HepG2 (cell line): ENCODE measurements at regions not wholly inside any gene's neighbourhood (a gene's known extent, or its start where the extent isn't known, plus 50 kb on each side); places are given as distances from the start of the nearest gene placed in this dataset.

Experiments
- ATAC-seq: fragments of 200-7000 bp; cut with Tn5 transposase; 3 replicates; pipeline ENCODE4 v1.9.1; 2020; ENCODE audit warnings: mild to moderate bottlenecking, moderate library complexity
- BruUV-seq: library from RNA; stranded (reverse); fragments of 400-500 nt; replicated peaks from 2 replicates; lab custom pipeline; 2021; lab: Mats Ljungman, UMichigan
- CTCF ChIA-PET: fragments of 300-600 bp; formaldehyde crosslinking; extraction: SDS; loops from one replicate; lab custom pipeline; 2021; ENCODE audit warnings: low total read pairs, inconsistent platforms, low intra/inter-chr PET ratio; lab: Yijun Ruan, JAX
- POLR2A ChIA-PET: fragments of 350-600 bp; sonication (Branson Sonifier 250); formaldehyde crosslinking; loops from one replicate; lab custom pipeline; 2020; ENCODE audit warnings: antibody characterized with exemption, inconsistent platforms; lab: Yijun Ruan, JAX
- DNase-seq: peaks from one replicate; pipeline ENCODE4 v3.0.0-alpha.2; 2015; ENCODE audit warnings: low spot score
- FAIRE-seq: peaks from 3 replicates; lab custom pipeline; 2011; peaks lifted over from hg19 to GRCh38; lab: Jason Lieb, UNC
- H2AFZ ChIP-seq: one replicate; pipeline ENCODE4 v1.6.1; 2011; ENCODE audit warnings: low read length, inconsistent platforms
- H3K27ac ChIP-seq: fragments of 300-600 bp; 3 replicates; pipeline ENCODE4 v1.8.0; 2011; ENCODE audit warnings: mixed run types, mild to moderate bottlenecking, mixed read lengths, low read length, inconsistent platforms; ENCODE audit not compliant: insufficient read depth; ENCODE audit errors: extremely low read length
- H3K27me3 ChIP-seq, 2 experiments: fragments of 200-600 bp in 1 of 2; 2 replicates in 1 of 2; 3 replicates in 1 of 2; pipeline versions ENCODE4 v1.6.0 to v1.8.0; 2011; ENCODE audit warnings: low read length in 2 of 2, mild to moderate bottlenecking in 2 of 2, moderate library complexity in 2 of 2, inconsistent platforms in 1 of 2; ENCODE audit not compliant: insufficient read depth in 2 of 2, control insufficient read depth in 1 of 2
- H3K36me3 ChIP-seq, 2 experiments: fragments of 200-600 bp in 1 of 2; replicated peaks in 1 of 2; 2 replicates in 1 of 2; 3 replicates in 1 of 2; pipeline versions ENCODE4 v1.5.1 to v1.8.0; 2011; ENCODE audit warnings: low read length in 2 of 2, inconsistent platforms in 1 of 2; ENCODE audit not compliant: insufficient read depth in 2 of 2, control insufficient read depth in 1 of 2
- H3K4me1 ChIP-seq: 2 replicates; pipeline ENCODE4 v1.5.1; 2012; ENCODE audit warnings: low read length, inconsistent platforms; ENCODE audit not compliant: insufficient read depth
- H3K4me2 ChIP-seq: 2 replicates; pipeline ENCODE4 v1.6.0; 2011; ENCODE audit warnings: low read depth, low read length, inconsistent platforms
- H3K4me3 ChIP-seq, 3 experiments: fragments of 200-600 bp in 1 of 3; sonication (generic), shearing (Covaris generic) in 1 of 3; replicated peaks in 1 of 3; 2 replicates each; pipeline ENCODE4 v1.5.1; 2011 to 2016; ENCODE audit warnings: low read length in 3 of 3, inconsistent platforms in 2 of 3, low read depth in 2 of 3, mild to moderate bottlenecking in 2 of 3, control low read depth in 1 of 3, mixed read lengths in 1 of 3; ENCODE audit not compliant: insufficient read depth in 1 of 3
- H3K79me2 ChIP-seq: one replicate; pipeline ENCODE4 v1.6.1; 2011; ENCODE audit warnings: low read length, inconsistent platforms; ENCODE audit not compliant: insufficient read depth
- H3K9ac ChIP-seq: 2 replicates; pipeline ENCODE4 v1.6.0; 2011; ENCODE audit warnings: mild to moderate bottlenecking, low read depth, low read length, inconsistent platforms; ENCODE audit not compliant: insufficient read depth
- H3K9me3 ChIP-seq: 2 replicates; pipeline ENCODE4 v1.5.1; 2012; ENCODE audit warnings: mild to moderate bottlenecking, low read length
- H4K20me1 ChIP-seq: 2 replicates; pipeline ENCODE4 v1.6.0; 2011; ENCODE audit warnings: inconsistent platforms, mild to moderate bottlenecking, low read length, moderate library complexity; ENCODE audit not compliant: insufficient read depth
- ASH2L ChIP-seq: fragments of 300-600, 200-600 bp; sonication (generic); IDR thresholded peaks from 2 replicates; pipeline ENCODE4 v1.7.0; 2017; ENCODE audit warnings: low read depth, mild to moderate bottlenecking, moderate library complexity, mixed read lengths, low read length; ENCODE audit not compliant: insufficient read length
- HNF4A ChIP-seq: sonication (generic); formaldehyde crosslinking; IDR thresholded peaks from 2 replicates; pipeline ENCODE4 v1.4.0; 2020; ENCODE audit warnings: missing genetic modification reagents
- IRX3 ChIP-seq: sonication (generic); formaldehyde crosslinking; IDR thresholded peaks from 2 replicates; pipeline ENCODE4 v1.8.1; 2023; ENCODE audit warnings: mild to moderate bottlenecking, low read depth, missing genetic modification reagents, borderline replicate concordance
- JARID2 ChIP-seq: sonication (generic); formaldehyde crosslinking; IDR thresholded peaks from 2 replicates; pipeline ENCODE4 v1.8.1; 2023; ENCODE audit warnings: missing genetic modification reagents, inconsistent platforms; ENCODE audit not compliant: insufficient replicate concordance
- RORA ChIP-seq: sonication (generic); formaldehyde crosslinking; IDR thresholded peaks from 2 replicates; pipeline ENCODE4 v1.5.0; 2020; ENCODE audit warnings: mild to moderate bottlenecking, missing genetic modification reagents, moderate library complexity
- SAP130 ChIP-seq: IDR thresholded peaks from 2 replicates; pipeline ENCODE4 v1.6.1; 2016; ENCODE audit warnings: low read depth
- TEAD3 ChIP-seq: optimal IDR thresholded peaks from 2 replicates; pipeline ENCODE3; 2016; ENCODE audit warnings: borderline replicate concordance
- THAP11 ChIP-seq: IDR thresholded peaks from 2 replicates; pipeline ENCODE4 v1.6.1; 2016; ENCODE audit warnings: missing biosample characterization, missing genetic modification reagents
- ZMAT5 ChIP-seq: sonication (generic); formaldehyde crosslinking; IDR thresholded peaks from 2 replicates; pipeline ENCODE4 v1.5.0; 2020; ENCODE audit warnings: mild to moderate bottlenecking, low read depth, missing genetic modification reagents, borderline replicate concordance
- ZNF136 ChIP-seq: sonication (generic); formaldehyde crosslinking; IDR thresholded peaks from 2 replicates; pipeline ENCODE4 v1.8.1; 2022; ENCODE audit warnings: low read depth, mild to moderate bottlenecking, moderate library complexity, missing genetic modification reagents
- ZNF20 ChIP-seq: sonication (generic); formaldehyde crosslinking; IDR thresholded peaks from 2 replicates; pipeline ENCODE4 v1.4.0; 2020; ENCODE audit warnings: mild to moderate bottlenecking, moderate library complexity, missing genetic modification reagents
- ZNF740 ChIP-seq: sonication (generic); formaldehyde crosslinking; IDR thresholded peaks from 2 replicates; pipeline ENCODE4 v1.4.0; 2020; ENCODE audit warnings: missing genetic modification reagents
- WGBS: methylation state at CpG from one replicate; pipeline ENCODE4 v1.1.6; 2017; ENCODE audit warnings: low lambda C conversion rate; 5-methylcytosine and 5-hydroxymethylcytosine counted together
- in situ Hi-C: cut with HindIII; loops from 2 replicates; pipeline ENCODE4 v1.10.0; 2017; ENCODE audit warnings: low pct_unique_long_range_greater_than_20kb; ENCODE audit not compliant: extremely low pct_ligation_motif_present
- intact Hi-C: fragments of 100-400 bp; cut with micrococcal nuclease; formaldehyde crosslinking; loops from one replicate; pipeline ENCODE4 v1.10.0; 2022; ENCODE audit not compliant: unreplicated experiment
- TF ChIP-seq, protein P1 (sequence below): sonication (generic); formaldehyde crosslinking; IDR thresholded peaks from 2 replicates; pipeline ENCODE4 v1.4.0; 2020; ENCODE audit warnings: missing genetic modification reagents
- TF ChIP-seq, protein P2 (sequence below): sonication (generic); formaldehyde crosslinking; IDR thresholded peaks from 2 replicates; pipeline ENCODE4 v1.5.1; 2020; ENCODE audit warnings: mild to moderate bottlenecking, missing genetic modification reagents, borderline replicate concordance

DNA sequence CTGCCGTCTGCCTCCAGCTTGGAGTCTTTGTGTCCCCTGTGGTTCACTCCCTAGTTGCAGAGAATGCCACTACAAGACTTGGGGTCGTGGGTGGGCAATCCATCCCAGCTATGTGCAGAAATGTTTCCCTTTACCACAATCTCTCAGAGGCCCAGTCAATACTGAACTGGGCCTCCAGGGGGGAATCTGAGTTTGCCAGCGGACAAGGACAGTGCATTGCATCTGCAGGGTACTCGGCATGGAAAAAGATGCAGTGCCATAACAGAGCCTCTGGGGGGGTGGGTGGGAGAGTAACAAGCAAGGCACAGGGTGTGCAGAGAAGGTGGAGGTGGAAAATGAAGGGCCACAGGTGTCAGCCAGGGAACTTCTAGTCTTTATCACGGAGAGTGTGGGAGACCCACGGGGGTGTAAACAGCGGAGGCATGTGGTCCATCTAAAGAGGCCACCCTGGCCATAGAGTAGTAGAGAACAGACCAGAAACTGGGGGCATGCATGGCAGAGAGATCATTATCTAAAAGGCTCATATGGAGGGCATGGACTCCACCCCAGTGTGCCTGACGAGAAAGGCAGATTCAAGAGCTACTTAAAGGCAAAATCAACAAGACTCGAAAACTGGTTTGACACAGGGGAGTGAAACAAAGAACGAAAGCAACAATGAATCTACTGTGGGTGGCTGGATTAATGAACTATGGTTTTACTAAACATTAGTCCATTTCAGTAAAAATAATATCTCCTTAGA is 182.4 kb downstream of the ANXA2 start:
- no peak overlapping the region for H3K4me3 ChIP-seq
- intact Hi-C loops = no loop called here
- no peaks in the 10 kb centered on the region for H3K4me1 ChIP-seq
- in situ Hi-C loops = no loop called here
- 2% methylated on average over 8 of the region's 10 CpGs for WGBS
- H3K36me3 ChIP-seq = no peaks in the 10 kb centered on the region
- no peak overlapping the region for H3K27ac ChIP-seq
- FAIRE-seq (no peak), DNase-seq (no peak), ATAC-seq (peak; percentile 80)
- ChIA-PET CTCF (no interaction called here), POLR2A (no interaction called here)
- no peaks in the 10 kb centered on the region for H4K20me1 ChIP-seq
- H3K79me2 ChIP-seq = no peaks in the 10 kb centered on the region
- no peak overlapping the region for H3K4me2 ChIP-seq
- TF ChIP-seq ZNF20 = no peak
- TF ChIP-seq, protein P1, sequence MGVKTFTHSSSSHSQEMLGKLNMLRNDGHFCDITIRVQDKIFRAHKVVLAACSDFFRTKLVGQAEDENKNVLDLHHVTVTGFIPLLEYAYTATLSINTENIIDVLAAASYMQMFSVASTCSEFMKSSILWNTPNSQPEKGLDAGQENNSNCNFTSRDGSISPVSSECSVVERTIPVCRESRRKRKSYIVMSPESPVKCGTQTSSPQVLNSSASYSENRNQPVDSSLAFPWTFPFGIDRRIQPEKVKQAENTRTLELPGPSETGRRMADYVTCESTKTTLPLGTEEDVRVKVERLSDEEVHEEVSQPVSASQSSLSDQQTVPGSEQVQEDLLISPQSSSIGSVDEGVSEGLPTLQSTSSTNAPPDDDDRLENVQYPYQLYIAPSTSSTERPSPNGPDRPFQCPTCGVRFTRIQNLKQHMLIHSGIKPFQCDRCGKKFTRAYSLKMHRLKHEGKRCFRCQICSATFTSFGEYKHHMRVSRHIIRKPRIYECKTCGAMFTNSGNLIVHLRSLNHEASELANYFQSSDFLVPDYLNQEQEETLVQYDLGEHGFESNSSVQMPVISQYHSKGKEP (CRISPR knock-in tag) = no peak
- no peak for TF ChIP-seq IRX3
- TF ChIP-seq ASH2L = no peak
- TF ChIP-seq ZMAT5 = no peak
- no peak for TF ChIP-seq ZNF740 (CRISPR knock-in tag)
- TF ChIP-seq HNF4A (CRISPR knock-in tag) = no peak
- no peak for TF ChIP-seq THAP11 (CRISPR knock-in tag)
- TF ChIP-seq RORA (CRISPR knock-in tag) = no peak
- no peak for TF ChIP-seq ZNF136 (CRISPR knock-in tag)
- TF ChIP-seq TEAD3 (CRISPR knock-in tag) = no peak
- no peak for TF ChIP-seq JARID2 (CRISPR knock-in tag)
- TF ChIP-seq, protein P2, sequence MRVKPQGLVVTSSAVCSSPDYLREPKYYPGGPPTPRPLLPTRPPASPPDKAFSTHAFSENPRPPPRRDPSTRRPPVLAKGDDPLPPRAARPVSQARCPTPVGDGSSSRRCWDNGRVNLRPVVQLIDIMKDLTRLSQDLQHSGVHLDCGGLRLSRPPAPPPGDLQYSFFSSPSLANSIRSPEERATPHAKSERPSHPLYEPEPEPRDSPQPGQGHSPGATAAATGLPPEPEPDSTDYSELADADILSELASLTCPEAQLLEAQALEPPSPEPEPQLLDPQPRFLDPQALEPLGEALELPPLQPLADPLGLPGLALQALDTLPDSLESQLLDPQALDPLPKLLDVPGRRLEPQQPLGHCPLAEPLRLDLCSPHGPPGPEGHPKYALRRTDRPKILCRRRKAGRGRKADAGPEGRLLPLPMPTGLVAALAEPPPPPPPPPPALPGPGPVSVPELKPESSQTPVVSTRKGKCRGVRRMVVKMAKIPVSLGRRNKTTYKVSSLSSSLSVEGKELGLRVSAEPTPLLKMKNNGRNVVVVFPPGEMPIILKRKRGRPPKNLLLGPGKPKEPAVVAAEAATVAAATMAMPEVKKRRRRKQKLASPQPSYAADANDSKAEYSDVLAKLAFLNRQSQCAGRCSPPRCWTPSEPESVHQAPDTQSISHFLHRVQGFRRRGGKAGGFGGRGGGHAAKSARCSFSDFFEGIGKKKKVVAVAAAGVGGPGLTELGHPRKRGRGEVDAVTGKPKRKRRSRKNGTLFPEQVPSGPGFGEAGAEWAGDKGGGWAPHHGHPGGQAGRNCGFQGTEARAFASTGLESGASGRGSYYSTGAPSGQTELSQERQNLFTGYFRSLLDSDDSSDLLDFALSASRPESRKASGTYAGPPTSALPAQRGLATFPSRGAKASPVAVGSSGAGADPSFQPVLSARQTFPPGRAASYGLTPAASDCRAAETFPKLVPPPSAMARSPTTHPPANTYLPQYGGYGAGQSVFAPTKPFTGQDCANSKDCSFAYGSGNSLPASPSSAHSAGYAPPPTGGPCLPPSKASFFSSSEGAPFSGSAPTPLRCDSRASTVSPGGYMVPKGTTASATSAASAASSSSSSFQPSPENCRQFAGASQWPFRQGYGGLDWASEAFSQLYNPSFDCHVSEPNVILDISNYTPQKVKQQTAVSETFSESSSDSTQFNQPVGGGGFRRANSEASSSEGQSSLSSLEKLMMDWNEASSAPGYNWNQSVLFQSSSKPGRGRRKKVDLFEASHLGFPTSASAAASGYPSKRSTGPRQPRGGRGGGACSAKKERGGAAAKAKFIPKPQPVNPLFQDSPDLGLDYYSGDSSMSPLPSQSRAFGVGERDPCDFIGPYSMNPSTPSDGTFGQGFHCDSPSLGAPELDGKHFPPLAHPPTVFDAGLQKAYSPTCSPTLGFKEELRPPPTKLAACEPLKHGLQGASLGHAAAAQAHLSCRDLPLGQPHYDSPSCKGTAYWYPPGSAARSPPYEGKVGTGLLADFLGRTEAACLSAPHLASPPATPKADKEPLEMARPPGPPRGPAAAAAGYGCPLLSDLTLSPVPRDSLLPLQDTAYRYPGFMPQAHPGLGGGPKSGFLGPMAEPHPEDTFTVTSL (CRISPR knock-in tag) = no peak
- no peak for TF ChIP-seq SAP130 (CRISPR knock-in tag)
- BruUV-seq = no TSS peak
- no peak overlapping the region for H2AFZ ChIP-seq
- H3K9me3 ChIP-seq = no peaks in the 10 kb centered on the region
- peaks cover 0 to under 1% of the 10 kb centered on the region in 2 experiments; a peak in 1 of 5 replicates for H3K27me3 ChIP-seq
- no peak overlapping the region for H3K9ac ChIP-seq
